PFSK-1 (cell line): ENCODE measurements at regions not wholly inside any gene's neighbourhood (a gene's known extent, or its start where the extent isn't known, plus 50 kb on each side); places are given as distances from the start of the nearest gene placed in this dataset.

Experiments
- FOXP2 ChIP-seq: optimal IDR thresholded peaks from 2 replicates; pipeline ENCODE3; 2011; ENCODE audit warnings: borderline replicate concordance, control low read depth, inconsistent platforms; ENCODE audit not compliant: insufficient read depth; ENCODE audit errors: extremely low read length, extremely low read depth
- POLR2AphosphoS5 ChIP-seq: IDR thresholded peaks from 2 replicates; pipeline ENCODE4 v1.6.1; 2012; ENCODE audit warnings: low read depth, mild to moderate bottlenecking, control low read depth, low read length, moderate library complexity
- SIN3A ChIP-seq: IDR thresholded peaks from 2 replicates; pipeline ENCODE4 v1.6.1; 2012; ENCODE audit warnings: mild to moderate bottlenecking, low read length, moderate library complexity, borderline replicate concordance; ENCODE audit not compliant: insufficient read depth
- TAF1 ChIP-seq: IDR thresholded peaks from 2 replicates; pipeline ENCODE4 v1.6.1; 2012; ENCODE audit warnings: low read length, control low read depth, borderline replicate concordance; ENCODE audit not compliant: insufficient read depth
- TF ChIP-seq, protein P1 (sequence below), 2 experiments: IDR thresholded peaks; 2 replicates each; pipeline versions ENCODE4 v1.6.1 to v1.8.0; 2011 to 2012; ENCODE audit warnings: low read depth in 2 of 2, low read length in 2 of 2, control low read depth in 1 of 2, inconsistent platforms in 1 of 2, mild to moderate bottlenecking in 1 of 2, moderate library complexity in 1 of 2; ENCODE audit not compliant: insufficient read depth in 1 of 2

- TF ChIP-seq SIN3A = no peak
- TF ChIP-seq, protein P1, sequence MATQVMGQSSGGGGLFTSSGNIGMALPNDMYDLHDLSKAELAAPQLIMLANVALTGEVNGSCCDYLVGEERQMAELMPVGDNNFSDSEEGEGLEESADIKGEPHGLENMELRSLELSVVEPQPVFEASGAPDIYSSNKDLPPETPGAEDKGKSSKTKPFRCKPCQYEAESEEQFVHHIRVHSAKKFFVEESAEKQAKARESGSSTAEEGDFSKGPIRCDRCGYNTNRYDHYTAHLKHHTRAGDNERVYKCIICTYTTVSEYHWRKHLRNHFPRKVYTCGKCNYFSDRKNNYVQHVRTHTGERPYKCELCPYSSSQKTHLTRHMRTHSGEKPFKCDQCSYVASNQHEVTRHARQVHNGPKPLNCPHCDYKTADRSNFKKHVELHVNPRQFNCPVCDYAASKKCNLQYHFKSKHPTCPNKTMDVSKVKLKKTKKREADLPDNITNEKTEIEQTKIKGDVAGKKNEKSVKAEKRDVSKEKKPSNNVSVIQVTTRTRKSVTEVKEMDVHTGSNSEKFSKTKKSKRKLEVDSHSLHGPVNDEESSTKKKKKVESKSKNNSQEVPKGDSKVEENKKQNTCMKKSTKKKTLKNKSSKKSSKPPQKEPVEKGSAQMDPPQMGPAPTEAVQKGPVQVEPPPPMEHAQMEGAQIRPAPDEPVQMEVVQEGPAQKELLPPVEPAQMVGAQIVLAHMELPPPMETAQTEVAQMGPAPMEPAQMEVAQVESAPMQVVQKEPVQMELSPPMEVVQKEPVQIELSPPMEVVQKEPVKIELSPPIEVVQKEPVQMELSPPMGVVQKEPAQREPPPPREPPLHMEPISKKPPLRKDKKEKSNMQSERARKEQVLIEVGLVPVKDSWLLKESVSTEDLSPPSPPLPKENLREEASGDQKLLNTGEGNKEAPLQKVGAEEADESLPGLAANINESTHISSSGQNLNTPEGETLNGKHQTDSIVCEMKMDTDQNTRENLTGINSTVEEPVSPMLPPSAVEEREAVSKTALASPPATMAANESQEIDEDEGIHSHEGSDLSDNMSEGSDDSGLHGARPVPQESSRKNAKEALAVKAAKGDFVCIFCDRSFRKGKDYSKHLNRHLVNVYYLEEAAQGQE (IDR thresholded peaks at IDR 0.05; ENCODE audit: insufficient read depth in 1 of 2, low read depth in 2 of 2, low read length in 2 of 2) = no peak
- no peak for TF ChIP-seq TAF1
- no peak for TF ChIP-seq FOXP2
These were observed 434.8 kb downstream of the SETD4 start for GRCh38 chr21:35625576-35625975.

- no peak for TF ChIP-seq SIN3A
- TF ChIP-seq FOXP2 = no peak
These were observed 435.4 kb downstream of the SETD4 start for GRCh38 chr21:35624901-35625300.

GRCh38 chr21:35622612-35623011 is 437.7 kb downstream of the SETD4 start:
- TF ChIP-seq, protein P1 (IDR thresholded peaks at IDR 0.05; ENCODE audit: insufficient read depth in 1 of 2, low read depth in 2 of 2, low read length in 2 of 2) = no peak
- TF ChIP-seq SIN3A (no peak), TAF1 (no peak), FOXP2 (no peak), POLR2AphosphoS5 (no peak)

DNA sequence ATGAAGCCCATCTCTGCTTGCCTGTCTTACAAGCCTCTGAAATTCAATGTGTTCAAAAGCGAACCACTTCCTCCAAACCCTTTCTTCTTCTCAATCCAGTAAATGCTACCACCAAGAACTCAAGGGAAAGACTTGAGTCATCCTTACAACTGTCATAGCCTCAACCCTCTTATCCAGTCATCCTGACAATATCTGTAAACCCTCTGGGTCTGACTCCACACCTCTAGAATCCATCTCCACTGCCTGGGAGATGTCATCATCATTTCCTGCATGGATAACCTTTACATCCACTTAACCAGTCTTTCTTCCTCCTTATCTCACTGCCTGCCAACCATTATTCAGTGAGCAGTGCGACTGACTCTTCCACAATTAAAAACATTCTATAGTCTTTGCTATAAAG is 441.1 kb downstream of the SETD4 start:
- TF ChIP-seq TAF1 (no peak), POLR2AphosphoS5 (no peak), FOXP2 (no peak), SIN3A (no peak)
- TF ChIP-seq, protein P1 (IDR thresholded peaks at IDR 0.05; ENCODE audit: insufficient read depth in 1 of 2, low read depth in 2 of 2, low read length in 2 of 2) = no peak

- TF ChIP-seq, protein P1 (IDR thresholded peaks at IDR 0.05; ENCODE audit: insufficient read depth in 1 of 2, low read depth in 2 of 2, low read length in 2 of 2) = no peak
- TF ChIP-seq SIN3A (no peak), TAF1 (no peak), FOXP2 (no peak), POLR2AphosphoS5 (no peak)
These were observed 442.8 kb downstream of the SETD4 start for GRCh38 chr21:35617491-35617890.
